AG04450 (cell line): ENCODE measurements at regions not wholly inside any gene's neighbourhood (a gene's known extent, or its start where the extent isn't known, plus 50 kb on each side); places are given as distances from the start of the nearest gene placed in this dataset.

Experiments
- CTCF ChIA-PET: fragments of 300-600, 350-600 bp; formaldehyde crosslinking; extraction: SDS; loops from one replicate; lab custom pipeline; 2022; ENCODE audit warnings: antibody characterized with exemption, inconsistent platforms; lab: Charles Lee
- POLR2A ChIA-PET: fragments of 350-600 bp; formaldehyde crosslinking; extraction: SDS; loops from one replicate; lab custom pipeline; 2021; ENCODE audit warnings: antibody characterized with exemption, inconsistent platforms; lab: Yijun Ruan, JAX
- DNase-seq: peaks from one replicate; pipeline ENCODE4 v3.0.0-alpha.2; 2011; ENCODE audit warnings: low read depth, low spot score
- H3K27ac ChIP-seq: one replicate; pipeline ENCODE4 v1.5.1; 2012; ENCODE audit warnings: low read depth, low read length, control low read depth
- H3K27me3 ChIP-seq: one replicate; pipeline ENCODE4 v1.6.0; 2012; ENCODE audit warnings: low read length; ENCODE audit not compliant: control insufficient read depth, insufficient read depth
- H3K4me3 ChIP-seq: 2 replicates; pipeline ENCODE4 v1.5.1; 2011; ENCODE audit warnings: mild to moderate bottlenecking, low read depth, low read length, control low read depth
- H3K9me3 ChIP-seq: 2 replicates; pipeline ENCODE4 v1.5.1; 2012; ENCODE audit warnings: low read length; ENCODE audit not compliant: control insufficient read depth, insufficient read depth
- CTCF ChIP-seq: IDR thresholded peaks from 2 replicates; pipeline ENCODE4 v1.5.1; 2011; ENCODE audit warnings: low read depth, low read length, control low read depth, inconsistent platforms

- no peak for TF ChIP-seq CTCF
- Histone ChIP-seq H3K9me3 (peaks cover 5% of the 10 kb centered on the region; the same call in 1 of the 2 replicates), H3K27ac (no peak overlapping the region), H3K27me3 (no peaks in the 10 kb centered on the region), H3K4me3 (no peak overlapping the region)
- no peak for DNase-seq
- POLR2A ChIA-PET = no interaction called here
- CTCF ChIA-PET = no interaction called here
Measured at GRCh38 chr5:114989512-114989911, 180.2 kb downstream of the TRIM36 start.

GRCh38 chr5:114988096-114988495 lies 181.6 kb downstream of the TRIM36 start:
- ChIA-PET CTCF (no interaction called here), POLR2A (no interaction called here)
- Histone ChIP-seq H3K27ac (no peak overlapping the region), H3K9me3 (peaks cover 5% of the 10 kb centered on the region; the same call in 1 of the 2 replicates), H3K27me3 (no peaks in the 10 kb centered on the region), H3K4me3 (no peak overlapping the region)
- no peak for DNase-seq
- no peak for TF ChIP-seq CTCF

GRCh38 chr5:114984796-114985195 lies 184.9 kb downstream of the TRIM36 start:
- H3K9me3 ChIP-seq = peaks cover 5% of the 10 kb centered on the region; the same call in 1 of the 2 replicates
- DNase-seq = no peak
- H3K27me3 ChIP-seq = no peaks in the 10 kb centered on the region
- no peak overlapping the region for H3K4me3 ChIP-seq
- POLR2A ChIA-PET = no interaction called here
- no peak overlapping the region for H3K27ac ChIP-seq
- CTCF ChIA-PET = no interaction called here
- TF ChIP-seq CTCF = no peak

- Histone ChIP-seq H3K27me3 (no peaks in the 10 kb centered on the region), H3K9me3 (no peaks in the 10 kb centered on the region), H3K27ac (no peak overlapping the region), H3K4me3 (no peak overlapping the region)
- CTCF ChIA-PET = no interaction called here
- TF ChIP-seq CTCF = no peak
- POLR2A ChIA-PET = no interaction called here
- DNase-seq = no peak
Measured at GRCh38 chr5:114981111-114981510, 188.6 kb downstream of the TRIM36 start.

GRCh38 chr5:114977979-114978573 lies 191.6 kb downstream of the TRIM36 start:
- H3K27me3 ChIP-seq = no peaks in the 10 kb centered on the region
- no peak for TF ChIP-seq CTCF
- CTCF ChIA-PET = no interaction called here
- H3K4me3 ChIP-seq = no peak overlapping the region
- POLR2A ChIA-PET = no interaction called here
- DNase-seq = no peak
- H3K27ac ChIP-seq = no peak overlapping the region
- no peaks in the 10 kb centered on the region for H3K9me3 ChIP-seq
